SHP77 treated with DMSO at 0.1 percent for 48 hours (cell line): ENCODE measurements at regions not wholly inside any gene's neighbourhood (a gene's known extent, or its start where the extent isn't known, plus 50 kb on each side); places are given as distances from the start of the nearest gene placed in this dataset.

ENCODE experiments used
- DNase-seq: peaks from one replicate; lab custom pipeline; 2025; lab: John Stamatoyannopoulos, UW

- DNase-seq = no peak
Measured at GRCh38 chr12:59929110-59929509, 333.3 kb downstream of the SLC16A7 start.

- no peak for DNase-seq
Measured at GRCh38 chr12:59934486-59934885, 338.7 kb downstream of the SLC16A7 start.

GRCh38 chr12:59936534-59936933 lies 340.7 kb downstream of the SLC16A7 start:
- DNase-seq = no peak

GRCh38 chr12:59937148-59937547 lies 341.3 kb downstream of the SLC16A7 start:
- no peak for DNase-seq

GRCh38 chr12:59938190-59938962 lies 342.5 kb downstream of the SLC16A7 start:
- no peak for DNase-seq

GRCh38 chr12:59940631-59941342 lies 345.0 kb downstream of the SLC16A7 start:
- DNase-seq = no peak

- no peak for DNase-seq
Measured at GRCh38 chr12:59941461-59941860, 345.6 kb downstream of the SLC16A7 start.

GRCh38 chr12:59944177-59944576 lies 348.3 kb downstream of the SLC16A7 start:
- no peak for DNase-seq

- no peak for DNase-seq
Measured at GRCh38 chr12:59946635-59947034, 350.8 kb downstream of the SLC16A7 start.

- DNase-seq = no peak
Measured at GRCh38 chr12:59963546-59963945, 367.7 kb downstream of the SLC16A7 start.

- DNase-seq = no peak
Measured at GRCh38 chr12:59972905-59973304, 377.1 kb downstream of the SLC16A7 start.

- DNase-seq = no peak
Measured at GRCh38 chr12:59973515-59973914, 377.7 kb downstream of the SLC16A7 start.

GRCh38 chr12:59977779-59978178 lies 381.9 kb downstream of the SLC16A7 start:
- no peak for DNase-seq

GRCh38 chr12:59980476-59980875 lies 384.6 kb downstream of the SLC16A7 start:
- no peak for DNase-seq

GRCh38 chr12:59999291-59999690 lies 403.5 kb downstream of the SLC16A7 start:
- no peak for DNase-seq

- no peak for DNase-seq
Measured at GRCh38 chr12:60010486-60010885, 414.7 kb downstream of the SLC16A7 start.

- no peak for DNase-seq
Measured at GRCh38 chr12:60012659-60013058, 416.8 kb downstream of the SLC16A7 start.

- no peak for DNase-seq
Measured at GRCh38 chr12:60014436-60014835, 418.6 kb downstream of the SLC16A7 start.

GRCh38 chr12:60020068-60020467 lies 424.2 kb downstream of the SLC16A7 start:
- DNase-seq = no peak

- DNase-seq = no peak
Measured at GRCh38 chr12:60021235-60021634, 425.4 kb downstream of the SLC16A7 start.

GRCh38 chr12:60027266-60027665 lies 431.4 kb downstream of the SLC16A7 start:
- DNase-seq = no peak

- DNase-seq = no peak
Measured at GRCh38 chr12:60034147-60034546, 438.3 kb downstream of the SLC16A7 start.

- DNase-seq = no peak
Measured at GRCh38 chr12:60035835-60036234, 440.0 kb downstream of the SLC16A7 start.

- no peak for DNase-seq
Measured at GRCh38 chr12:60042835-60043234, 447.0 kb downstream of the SLC16A7 start.
